GM19035 (cell line): ENCODE measurements at regions not wholly inside any gene's neighbourhood (a gene's known extent, or its start where the extent isn't known, plus 50 kb on each side); places are given as distances from the start of the nearest gene placed in this dataset.

Experiments used
- ATAC-seq: cut with Tn5 transposase; IDR thresholded peaks from one replicate; pipeline ENCODE4 v1.9.1; 2021; ENCODE audit not compliant: unreplicated experiment

DNA sequence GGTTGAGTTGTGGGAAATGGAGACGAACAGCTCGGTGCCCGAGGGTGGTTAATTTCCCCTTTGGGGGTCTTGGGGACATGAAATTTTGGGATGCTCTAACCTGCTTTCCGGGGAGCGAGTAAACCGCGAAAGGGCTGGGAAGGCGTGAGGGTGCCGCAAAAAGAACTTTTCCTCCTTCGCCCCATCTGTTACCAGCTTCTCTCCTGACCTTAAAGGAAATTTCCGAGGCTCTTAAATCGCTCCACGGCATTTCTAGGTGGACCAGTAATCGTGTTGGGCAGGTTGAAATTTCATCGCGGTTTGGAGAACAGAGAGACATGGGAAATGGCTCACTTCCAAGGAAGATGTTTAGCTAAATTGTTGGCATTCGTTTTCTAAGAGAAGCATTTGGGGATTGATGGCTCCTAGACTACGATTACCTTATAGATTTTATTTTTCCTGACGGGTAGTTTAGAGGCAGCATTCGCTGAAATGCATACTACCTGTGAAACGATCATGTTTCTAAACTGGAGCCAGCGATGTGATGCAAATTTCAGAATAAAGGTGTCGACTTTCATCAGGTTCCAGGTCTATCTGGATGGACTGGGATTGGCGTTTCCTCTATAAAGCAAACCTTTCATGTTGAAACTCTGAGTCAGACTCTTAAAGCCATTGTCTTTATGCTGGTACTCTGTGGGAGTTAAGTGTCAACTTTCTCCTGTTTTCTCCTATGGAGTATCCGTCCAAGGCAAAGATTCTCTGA is 414.5 kb downstream of the PCNX1 start:
- no peak for ATAC-seq

DNA sequence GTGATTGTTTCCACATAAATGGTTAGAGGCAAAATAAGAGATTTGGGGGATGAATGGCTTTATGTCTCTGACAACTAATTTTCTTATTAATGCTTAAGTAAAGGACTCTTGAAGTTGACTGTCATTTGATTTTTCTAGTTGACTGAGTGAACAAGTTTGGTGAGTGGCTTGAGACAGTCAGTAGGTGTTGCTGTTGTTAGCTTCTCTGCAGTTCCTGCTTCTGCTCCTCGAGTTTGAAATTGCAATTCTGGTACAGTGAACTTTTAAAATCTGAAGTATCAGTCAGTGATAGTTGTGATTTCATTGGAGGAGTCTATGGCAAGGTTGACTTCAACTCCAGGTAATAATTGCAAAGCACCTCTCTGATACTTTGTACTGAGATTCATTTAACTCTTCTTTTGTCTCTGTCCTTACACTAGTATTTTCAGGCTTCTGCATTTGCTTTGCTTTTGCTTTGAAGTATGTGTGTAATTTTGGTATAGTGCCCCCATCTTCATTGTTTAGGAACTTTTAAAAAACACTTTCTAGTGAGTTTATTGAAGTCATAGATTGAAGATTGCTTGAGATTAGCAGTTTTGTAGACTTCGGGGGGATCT is 415.5 kb downstream of the PCNX1 start:
- no peak for ATAC-seq

DNA sequence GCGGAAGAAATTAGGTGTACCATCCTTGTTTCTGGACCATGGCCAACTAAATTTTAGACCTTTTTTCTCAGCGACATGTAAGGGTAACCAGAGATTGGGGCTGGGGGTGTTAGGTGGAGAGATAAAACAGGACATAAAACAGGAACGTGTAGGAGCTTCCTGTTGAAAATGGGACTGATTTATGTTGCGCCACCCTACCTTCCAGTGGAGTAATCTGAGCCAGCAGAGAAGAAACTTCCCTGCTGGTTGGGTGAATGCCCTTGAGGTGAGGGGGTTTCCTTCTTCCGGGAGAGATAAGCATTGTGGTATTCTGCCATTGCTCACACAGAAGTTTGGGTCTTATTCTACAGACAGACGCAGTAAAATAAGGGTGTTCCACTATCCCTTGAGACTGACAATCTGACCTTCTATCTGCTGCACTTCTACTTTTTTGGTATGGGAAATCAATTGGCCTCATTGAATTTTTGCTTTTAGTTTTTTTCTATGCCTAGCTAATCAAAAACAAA is 417.6 kb downstream of the PCNX1 start:
- no peak for ATAC-seq

DNA sequence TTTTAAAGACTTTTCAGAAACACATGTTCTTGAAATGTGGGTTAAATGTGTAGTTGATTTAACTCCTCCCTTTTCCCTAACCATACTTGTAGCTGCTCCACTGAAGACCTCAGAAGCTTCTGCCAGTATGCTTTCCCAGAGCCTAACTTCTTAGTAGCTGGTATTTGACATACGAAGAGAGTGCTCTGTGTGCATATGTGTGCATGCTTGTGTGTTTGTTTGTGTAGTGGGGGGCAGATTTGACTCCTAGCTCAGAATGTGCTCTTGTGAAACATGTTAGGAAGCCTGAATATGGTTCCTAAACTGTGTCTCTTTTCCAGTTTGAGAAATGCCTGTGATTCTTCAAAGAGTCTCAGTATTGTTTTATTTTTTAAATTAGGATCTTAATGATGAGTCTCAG is 420.4 kb downstream of the PCNX1 start:
- no peak for ATAC-seq

DNA sequence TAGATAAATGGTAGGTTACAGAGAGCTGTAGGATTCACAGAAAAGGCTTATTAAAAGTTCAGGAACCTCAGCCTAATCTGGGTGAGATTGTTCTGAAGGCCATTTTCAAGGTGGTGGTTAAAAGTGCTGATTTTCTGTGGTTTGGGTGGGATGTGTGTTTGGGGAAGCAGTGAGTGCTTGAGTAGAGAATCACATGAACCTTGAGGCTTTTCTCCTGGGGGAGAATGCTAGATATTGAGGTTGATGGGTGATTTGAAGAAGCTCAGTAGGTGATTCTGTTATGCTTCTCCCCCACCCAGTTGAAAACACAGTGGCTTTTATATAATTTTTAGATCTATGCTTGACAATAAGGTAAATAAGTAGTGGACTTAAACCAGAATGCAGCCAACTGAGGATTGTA is 420.9 kb downstream of the PCNX1 start:
- no peak for ATAC-seq

DNA sequence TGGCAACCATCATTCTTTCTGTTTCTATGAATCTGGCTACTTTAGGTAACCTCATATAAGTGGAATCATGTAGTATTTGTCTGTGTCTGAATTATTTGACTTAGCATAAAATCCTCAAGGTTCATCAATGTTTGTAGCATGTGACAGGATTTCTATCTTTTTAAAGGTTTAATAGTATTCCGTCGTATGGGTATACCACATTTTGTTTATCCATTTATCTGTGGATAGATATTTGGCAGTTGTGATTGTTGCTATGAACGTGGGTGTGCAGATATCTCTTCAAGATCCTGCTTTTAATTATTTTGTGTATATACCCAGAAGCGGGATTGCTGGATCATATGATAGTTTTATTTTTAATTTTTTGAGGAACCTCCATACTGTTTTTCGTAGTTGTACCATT is 421.7 kb downstream of the PCNX1 start:
- ATAC-seq, result no peak

DNA sequence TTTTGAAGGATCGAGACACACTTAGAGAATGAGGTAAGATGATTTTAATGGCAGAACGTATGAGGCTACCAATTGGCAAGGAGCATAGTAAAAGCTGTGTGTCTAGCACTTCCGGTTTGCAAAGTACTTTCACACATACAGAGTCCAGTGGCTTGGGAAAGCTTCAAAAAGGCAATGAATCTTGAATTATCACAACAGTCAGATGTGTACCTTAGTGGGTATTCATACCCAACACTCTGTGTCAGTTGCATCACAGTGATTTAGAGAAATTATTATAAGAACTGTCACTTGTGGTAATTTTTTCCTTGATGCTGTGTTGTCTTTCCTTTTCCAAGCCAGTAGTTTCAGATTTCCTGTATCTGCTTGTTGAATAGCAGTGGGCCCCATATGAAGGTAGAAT is 424.1 kb downstream of the PCNX1 start:
- ATAC-seq, result no peak

DNA sequence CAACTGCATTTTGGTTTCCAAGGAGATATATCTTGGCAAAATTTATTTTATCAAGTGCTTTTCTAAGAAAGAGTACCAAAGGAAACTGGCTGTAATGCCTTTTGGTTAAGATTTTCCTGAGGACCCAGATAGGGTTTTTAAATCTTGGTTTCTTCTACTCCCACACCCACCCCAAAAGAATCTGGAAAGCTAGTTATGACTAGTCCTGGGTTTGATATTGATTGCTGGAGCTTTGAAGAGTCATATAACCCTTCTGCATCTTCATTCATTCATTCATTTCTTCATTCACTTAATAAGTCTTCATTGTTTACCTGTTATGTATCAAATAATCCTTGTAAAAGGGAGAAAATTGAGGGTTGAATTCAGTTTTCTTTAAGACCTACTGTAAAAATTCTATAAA is 425.2 kb downstream of the PCNX1 start:
- no peak for ATAC-seq

DNA sequence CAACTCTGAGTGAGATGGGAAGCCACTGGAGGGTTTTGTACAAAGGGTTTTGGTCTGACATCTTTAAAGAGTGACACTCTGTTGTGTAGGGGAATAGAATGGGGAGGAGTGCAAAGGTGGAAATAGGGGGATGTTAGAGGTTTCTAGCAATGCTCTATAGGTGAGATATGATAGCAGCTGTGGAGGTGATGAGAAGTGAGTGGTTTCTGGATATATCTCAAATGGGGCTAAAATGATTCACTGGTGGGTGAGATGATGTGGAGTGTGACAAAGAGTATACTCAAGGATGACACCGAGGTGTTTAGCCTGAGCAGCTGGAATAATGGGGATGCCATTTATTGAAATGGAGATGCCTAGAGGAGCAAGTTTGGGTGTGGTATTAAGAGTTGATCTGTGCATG is 426.4 kb downstream of the PCNX1 start:
- ATAC-seq, result no peak

DNA sequence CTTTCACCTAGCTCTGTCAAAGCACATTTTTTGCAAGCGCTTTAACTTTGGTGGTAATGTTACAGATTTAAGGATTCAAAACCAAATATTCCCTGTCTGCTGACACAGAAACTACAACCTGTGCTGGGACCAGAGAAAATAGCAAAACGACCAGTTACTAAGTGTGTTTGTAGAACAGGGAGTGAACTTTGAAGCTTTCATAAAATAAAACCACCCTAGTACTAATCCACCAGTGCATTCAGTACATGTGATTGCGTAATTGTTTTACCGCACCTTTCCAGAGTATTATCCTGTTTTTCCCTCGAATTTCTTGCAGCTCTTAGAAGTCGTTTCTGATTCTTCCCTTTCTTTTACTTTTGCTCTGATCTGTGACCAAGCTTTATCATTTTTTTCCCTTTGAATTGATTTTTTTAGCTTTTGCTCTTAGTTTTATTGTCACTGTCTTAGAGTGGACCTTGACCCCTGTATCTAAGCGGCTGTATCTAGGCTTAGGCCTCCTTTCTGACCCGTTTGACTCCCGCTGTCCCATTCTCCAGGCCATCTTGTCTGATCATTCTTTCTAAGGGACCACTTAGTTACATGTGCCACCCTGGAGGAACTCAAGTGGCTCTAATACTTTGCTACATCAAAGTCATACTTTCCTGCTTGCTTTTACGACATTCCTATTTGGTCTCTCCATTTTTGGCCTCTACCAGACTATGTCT is 429.4 kb downstream of the PCNX1 start:
- ATAC-seq, result no peak

DNA sequence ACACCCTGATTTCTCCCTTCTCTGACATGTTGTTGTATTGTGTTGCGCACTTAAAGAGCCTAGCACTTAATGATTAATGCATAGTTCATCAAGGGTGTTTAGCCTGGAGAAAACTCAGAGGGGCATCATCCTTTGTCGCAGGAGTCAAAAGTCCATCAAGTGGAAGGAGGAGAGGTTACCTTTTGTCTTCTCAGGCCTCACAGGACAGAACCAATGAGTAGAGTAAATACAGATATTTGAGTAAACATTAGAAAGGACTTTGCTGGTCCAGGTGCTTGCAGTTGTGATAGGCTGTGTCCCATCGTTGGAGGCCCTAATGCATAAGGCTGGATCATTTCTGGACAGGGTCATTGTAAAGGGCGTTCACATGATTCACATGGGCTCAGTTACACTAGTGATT is 430.9 kb downstream of the PCNX1 start:
- ATAC-seq, result no peak

DNA sequence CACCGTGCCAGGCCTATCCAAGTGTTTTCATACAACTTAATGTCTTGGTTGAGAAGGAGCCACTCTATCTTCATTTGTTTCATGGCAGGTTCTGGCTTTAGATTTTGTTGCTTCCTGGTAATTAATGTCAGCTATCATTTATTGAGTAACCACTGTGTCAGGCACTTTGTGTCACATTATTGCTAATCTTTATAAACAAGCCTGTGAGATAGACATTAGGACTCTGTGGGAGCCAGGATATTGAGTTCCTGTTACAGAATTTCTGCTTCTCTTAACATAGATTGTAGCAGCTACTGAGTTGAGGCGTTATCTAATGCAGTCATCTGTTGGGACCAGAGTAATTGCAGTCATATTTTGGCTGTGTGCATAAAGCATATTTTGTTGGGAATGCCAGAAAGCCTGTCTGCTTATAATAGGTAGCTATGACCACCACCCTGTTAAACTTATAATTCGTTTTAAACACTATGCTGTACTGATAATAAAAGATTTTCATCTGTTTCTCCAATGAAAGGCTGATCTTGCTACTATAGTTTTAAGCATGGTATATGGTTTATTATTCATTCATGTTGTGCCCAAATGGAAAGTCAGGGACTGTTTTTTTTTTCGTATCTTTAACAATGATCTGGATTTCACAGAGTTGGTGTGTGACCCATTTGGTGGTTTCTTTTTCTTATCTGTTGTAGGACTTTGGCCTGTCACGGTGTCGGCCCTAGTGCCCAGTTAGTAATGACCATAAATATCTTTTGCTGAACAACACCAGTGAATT is 432.6 kb downstream of the PCNX1 start:
- no peak for ATAC-seq

DNA sequence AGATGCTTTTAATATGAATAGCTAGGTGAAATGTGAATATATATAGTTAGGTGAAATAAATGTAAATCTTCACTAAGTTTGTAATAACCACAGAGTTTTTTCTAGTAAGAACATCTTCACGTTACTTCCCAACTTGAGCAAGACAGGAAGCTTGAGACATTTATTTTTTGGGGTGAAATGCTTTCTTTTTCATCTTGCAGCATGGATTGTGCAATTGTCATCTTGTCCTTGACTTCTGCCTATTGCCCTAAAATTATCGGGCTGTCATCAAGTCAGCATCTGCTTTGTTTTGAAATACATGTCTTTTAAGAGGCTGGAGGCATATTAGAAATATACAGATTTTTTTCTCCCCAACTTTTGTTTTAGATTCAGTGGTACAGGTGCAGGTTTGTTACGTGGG is 433.9 kb downstream of the PCNX1 start:
- no peak for ATAC-seq

DNA sequence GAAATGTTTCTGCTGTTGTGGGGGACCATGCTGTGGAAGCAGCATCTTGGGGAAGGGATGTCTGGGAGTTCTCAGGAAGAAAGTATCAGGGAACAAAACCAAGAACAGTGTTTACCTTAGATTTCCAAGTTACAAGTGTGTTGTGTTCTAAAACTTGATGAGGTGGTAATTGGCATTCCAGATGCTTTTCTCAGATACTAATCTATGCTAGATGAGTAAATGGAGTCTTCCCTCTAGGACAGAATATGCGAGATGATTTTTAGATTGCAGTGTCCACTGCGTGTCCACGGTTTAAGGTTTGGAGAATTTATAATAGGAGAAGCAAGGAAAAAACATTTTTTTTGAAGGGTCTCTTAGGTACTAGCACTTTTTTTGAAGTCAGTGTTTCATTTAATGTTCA is 436.5 kb downstream of the PCNX1 start:
- ATAC-seq, result no peak

DNA sequence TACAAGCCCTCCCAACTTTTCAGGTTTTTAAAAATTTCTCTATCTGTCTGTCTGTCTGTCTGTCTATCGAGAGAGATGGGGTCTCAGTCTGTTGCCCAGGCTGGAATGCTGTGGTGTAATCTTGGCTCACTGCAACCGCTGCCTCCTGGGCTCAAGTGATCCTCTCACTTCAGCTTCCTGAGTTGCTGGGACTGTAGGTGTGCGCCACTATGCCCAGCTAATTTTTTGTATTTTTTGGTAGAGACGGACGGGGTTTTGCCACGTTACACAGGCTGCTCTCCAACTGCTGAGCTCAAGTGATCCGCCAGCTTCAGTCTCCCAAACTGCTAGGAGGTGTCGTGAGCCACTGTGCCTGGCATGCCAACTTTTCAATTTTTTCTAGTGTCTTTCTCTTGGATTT is 437.2 kb downstream of the PCNX1 start:
- ATAC-seq, result no peak

DNA sequence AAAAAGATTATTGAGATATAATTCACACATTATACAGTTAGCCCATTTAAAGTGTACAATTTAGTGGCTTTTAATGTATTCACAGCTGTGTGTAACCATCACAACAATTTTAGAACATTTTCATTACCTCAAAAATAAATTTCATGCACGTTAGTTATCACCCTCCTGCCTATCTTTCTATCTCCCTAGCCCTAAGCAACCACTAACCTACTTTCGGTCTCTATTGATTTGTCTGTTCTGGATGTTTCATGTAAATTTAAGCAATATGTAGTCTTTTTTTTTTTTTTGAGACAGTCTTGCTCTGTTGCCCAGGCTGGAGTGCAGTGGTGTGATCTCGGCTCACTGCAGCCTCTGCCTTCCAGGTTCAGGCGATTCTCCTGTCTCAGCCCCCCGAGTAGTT is 439.4 kb downstream of the PCNX1 start:
- ATAC-seq, result no peak

DNA sequence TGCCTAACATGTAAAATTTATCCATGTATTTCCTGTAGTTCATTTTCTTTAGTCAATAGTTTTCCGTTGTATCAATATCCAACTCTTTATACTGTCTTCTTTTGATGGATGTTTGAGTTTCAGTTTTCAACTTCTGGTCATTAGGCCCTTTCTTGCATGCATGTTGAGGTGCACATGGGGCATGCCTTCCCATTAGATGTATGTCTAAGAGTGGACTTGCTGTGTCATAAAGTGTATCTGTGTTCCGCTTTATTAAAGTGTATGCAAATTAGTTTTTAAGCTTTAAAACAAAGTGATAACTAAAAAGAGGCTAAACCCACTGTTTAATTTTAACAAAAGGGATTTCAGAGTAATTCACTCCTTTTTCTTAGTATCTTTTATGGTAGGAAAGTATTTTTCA is 441.1 kb downstream of the PCNX1 start:
- no peak for ATAC-seq

DNA sequence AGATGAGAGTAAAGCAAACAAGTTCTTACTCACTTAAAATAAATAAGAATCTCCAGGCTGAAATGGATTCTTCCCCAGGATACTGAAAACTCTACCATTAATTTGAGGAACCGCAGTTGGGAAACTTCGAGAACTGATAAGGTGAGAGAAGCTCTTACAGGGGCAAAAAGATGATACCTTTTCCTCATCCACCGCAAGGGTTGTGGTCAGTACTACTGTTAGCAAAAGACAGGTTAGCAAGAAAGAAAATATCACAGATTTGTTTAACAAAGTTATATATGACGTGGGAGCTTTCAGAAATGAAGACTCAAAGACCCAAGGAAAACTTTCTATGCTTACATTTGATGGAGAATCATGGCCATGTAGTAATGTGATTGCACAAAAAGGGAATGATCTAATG is 441.6 kb downstream of the PCNX1 start:
- ATAC-seq, result no peak

DNA sequence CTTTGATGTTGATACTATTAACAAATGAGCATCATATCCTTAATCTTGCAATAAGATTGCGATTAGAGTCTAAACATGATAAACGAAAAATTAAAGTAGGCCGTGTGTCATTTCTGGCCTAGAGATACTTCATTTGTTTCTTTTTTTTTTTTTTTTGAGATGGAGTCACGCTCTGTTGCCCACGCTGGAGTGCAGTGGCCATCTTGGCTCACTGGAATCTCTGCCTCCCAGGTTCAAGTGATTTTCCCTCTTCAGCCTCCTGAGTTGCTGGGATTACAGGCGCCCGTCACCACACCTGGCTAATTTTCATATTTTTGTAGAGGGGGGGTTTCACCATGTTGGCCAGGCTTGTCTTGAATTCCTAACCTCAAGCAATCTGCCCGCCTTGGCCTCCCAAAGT is 446.9 kb downstream of the PCNX1 start:
- no peak for ATAC-seq

DNA sequence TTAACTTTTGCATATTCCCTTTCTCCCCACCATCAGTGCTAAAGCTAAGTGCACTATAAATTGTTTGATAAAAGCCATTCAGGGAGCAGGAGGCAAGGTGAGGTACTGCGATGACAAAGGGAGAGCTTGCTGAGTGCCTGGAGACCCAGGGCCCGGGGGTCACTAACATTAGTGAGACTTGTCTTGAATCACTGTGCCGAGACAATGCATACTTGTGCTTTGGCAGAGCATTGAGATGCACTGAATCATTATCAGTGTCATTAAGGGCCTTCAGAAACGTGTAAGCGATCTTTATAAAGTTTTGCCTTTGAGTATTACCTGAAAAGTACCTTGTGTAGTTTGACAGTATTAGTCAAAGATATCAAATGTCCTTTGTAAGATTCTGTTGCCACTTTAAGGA is 447.5 kb downstream of the PCNX1 start:
- ATAC-seq, result no peak
